HCT116 (cell line): ENCODE measurements at regions not wholly inside any gene's neighbourhood (a gene's known extent, or its start where the extent isn't known, plus 50 kb on each side); places are given as distances from the start of the nearest gene placed in this dataset.

ENCODE experiments used
- CEBPB ChIP-seq: IDR thresholded peaks from 2 replicates; pipeline ENCODE4 v1.6.1; 2012; ENCODE audit warnings: low read depth
- EZH2 ChIP-seq: fragments of 200-600 bp; sonication (generic); IDR thresholded peaks from 2 replicates; pipeline ENCODE4 v1.6.1; 2017; ENCODE audit warnings: antibody characterized with exemption, mixed run types
- POLR2A ChIP-seq: IDR thresholded peaks from 2 replicates; pipeline ENCODE4 v1.7.0; 2011; ENCODE audit warnings: borderline replicate concordance; ENCODE audit not compliant: insufficient read depth, insufficient read length; ENCODE audit errors: extremely low read depth
- POLR2AphosphoS5 ChIP-seq: IDR thresholded peaks from 2 replicates; pipeline ENCODE4 v1.6.1; 2011; ENCODE audit warnings: mild to moderate bottlenecking, low read depth, low read length, moderate library complexity
- RAD21 ChIP-seq: IDR thresholded peaks from 2 replicates; pipeline ENCODE4 v1.6.1; 2012; ENCODE audit warnings: low read depth, mild to moderate bottlenecking
- SIN3A ChIP-seq: IDR thresholded peaks from 2 replicates; pipeline ENCODE4 v1.6.1; 2012; ENCODE audit warnings: low read depth
- SP1 ChIP-seq: IDR thresholded peaks from 2 replicates; pipeline ENCODE4 v1.6.1; 2012; ENCODE audit warnings: low read depth
- YY1 ChIP-seq: IDR thresholded peaks from 2 replicates; pipeline ENCODE4 v1.6.1; 2011; ENCODE audit warnings: low read length, low read depth, moderate library complexity, mild to moderate bottlenecking; ENCODE audit not compliant: insufficient replicate concordance; ENCODE audit errors: extremely low read depth
- ZNF274 ChIP-seq: fragments of 200-500 bp; sonication (Bioruptor generic); IDR thresholded peaks from 2 replicates; pipeline ENCODE4 v1.6.1; 2014; ENCODE audit warnings: mild to moderate bottlenecking, low read depth, low read length, inconsistent platforms
- TF ChIP-seq, protein P1 (sequence below), 3 experiments: fragments of 200-600 bp in 1 of 3; sonication (generic) in 1 of 3; IDR thresholded peaks in 2 of 3; conservative IDR thresholded peaks in 1 of 3; 2 replicates each; pipeline ENCODE4 v1.5.1; 2012 to 2017; ENCODE audit warnings: low read depth in 2 of 3, low read length in 2 of 3, antibody characterized with exemption in 1 of 3, borderline replicate concordance in 1 of 3, control low read depth in 1 of 3, mild to moderate bottlenecking in 1 of 3, mixed read lengths in 1 of 3, mixed run types in 1 of 3, moderate library complexity in 1 of 3; ENCODE audit not compliant: insufficient read depth in 1 of 3
- TF ChIP-seq, protein P2 (sequence below): IDR thresholded peaks from 2 replicates; pipeline ENCODE4 v1.6.1; 2011; ENCODE audit warnings: mild to moderate bottlenecking, low read length, moderate library complexity; ENCODE audit not compliant: insufficient replicate concordance; ENCODE audit errors: extremely low read depth
- TF ChIP-seq, protein P3 (sequence below): IDR thresholded peaks from 2 replicates; pipeline ENCODE4 v1.6.1; 2012

DNA sequence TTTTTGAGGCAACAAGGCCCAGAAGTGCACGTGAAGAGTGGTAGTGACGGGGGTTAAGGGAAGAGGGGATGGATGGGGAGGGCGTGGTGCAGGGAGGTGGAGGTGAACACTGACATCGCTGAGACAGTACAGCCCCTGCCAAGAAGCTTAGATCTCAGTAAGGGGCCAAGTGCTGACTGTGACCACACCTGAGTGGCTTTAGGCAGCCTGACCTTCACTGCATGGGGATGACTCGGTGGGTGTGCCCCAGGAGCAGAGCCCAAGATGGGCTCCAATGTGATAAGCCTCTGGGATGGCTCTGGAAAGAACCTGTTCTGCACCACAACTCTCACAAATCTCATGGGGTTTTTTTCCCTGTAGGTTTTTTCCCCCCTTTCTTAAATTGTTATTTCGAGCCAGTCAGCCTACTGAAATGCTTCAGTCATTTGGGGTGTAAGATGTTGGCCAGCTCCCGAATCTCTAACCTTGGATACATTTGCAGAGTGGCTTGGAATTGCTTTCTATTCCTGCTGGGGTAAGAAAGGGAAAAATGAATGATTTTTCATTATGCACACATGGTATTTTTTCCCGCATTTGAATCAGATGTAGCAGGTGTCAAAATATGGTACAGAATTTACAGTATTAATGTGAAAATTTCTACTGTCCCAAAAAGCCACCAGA lies 165.0 kb downstream of the TM9SF2 start:
- TF ChIP-seq POLR2A: no peak
- TF ChIP-seq, protein P1, sequence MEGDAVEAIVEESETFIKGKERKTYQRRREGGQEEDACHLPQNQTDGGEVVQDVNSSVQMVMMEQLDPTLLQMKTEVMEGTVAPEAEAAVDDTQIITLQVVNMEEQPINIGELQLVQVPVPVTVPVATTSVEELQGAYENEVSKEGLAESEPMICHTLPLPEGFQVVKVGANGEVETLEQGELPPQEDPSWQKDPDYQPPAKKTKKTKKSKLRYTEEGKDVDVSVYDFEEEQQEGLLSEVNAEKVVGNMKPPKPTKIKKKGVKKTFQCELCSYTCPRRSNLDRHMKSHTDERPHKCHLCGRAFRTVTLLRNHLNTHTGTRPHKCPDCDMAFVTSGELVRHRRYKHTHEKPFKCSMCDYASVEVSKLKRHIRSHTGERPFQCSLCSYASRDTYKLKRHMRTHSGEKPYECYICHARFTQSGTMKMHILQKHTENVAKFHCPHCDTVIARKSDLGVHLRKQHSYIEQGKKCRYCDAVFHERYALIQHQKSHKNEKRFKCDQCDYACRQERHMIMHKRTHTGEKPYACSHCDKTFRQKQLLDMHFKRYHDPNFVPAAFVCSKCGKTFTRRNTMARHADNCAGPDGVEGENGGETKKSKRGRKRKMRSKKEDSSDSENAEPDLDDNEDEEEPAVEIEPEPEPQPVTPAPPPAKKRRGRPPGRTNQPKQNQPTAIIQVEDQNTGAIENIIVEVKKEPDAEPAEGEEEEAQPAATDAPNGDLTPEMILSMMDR (IDR thresholded peaks at IDR 0.05 in 2 of 3, conservative IDR thresholded peaks at IDR 0.05 in 1 of 3; ENCODE audit: borderline replicate concordance in 1 of 3, insufficient read depth in 1 of 3, low read depth in 2 of 3, low read length in 2 of 3): no peak
- TF ChIP-seq, protein P2, sequence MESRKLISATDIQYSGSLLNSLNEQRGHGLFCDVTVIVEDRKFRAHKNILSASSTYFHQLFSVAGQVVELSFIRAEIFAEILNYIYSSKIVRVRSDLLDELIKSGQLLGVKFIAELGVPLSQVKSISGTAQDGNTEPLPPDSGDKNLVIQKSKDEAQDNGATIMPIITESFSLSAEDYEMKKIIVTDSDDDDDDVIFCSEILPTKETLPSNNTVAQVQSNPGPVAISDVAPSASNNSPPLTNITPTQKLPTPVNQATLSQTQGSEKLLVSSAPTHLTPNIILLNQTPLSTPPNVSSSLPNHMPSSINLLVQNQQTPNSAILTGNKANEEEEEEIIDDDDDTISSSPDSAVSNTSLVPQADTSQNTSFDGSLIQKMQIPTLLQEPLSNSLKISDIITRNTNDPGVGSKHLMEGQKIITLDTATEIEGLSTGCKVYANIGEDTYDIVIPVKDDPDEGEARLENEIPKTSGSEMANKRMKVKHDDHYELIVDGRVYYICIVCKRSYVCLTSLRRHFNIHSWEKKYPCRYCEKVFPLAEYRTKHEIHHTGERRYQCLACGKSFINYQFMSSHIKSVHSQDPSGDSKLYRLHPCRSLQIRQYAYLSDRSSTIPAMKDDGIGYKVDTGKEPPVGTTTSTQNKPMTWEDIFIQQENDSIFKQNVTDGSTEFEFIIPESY: no peak
- TF ChIP-seq YY1: no peak
- TF ChIP-seq SP1: no peak
- no peak for TF ChIP-seq EZH2
- no peak for TF ChIP-seq POLR2AphosphoS5
- TF ChIP-seq, protein P3, sequence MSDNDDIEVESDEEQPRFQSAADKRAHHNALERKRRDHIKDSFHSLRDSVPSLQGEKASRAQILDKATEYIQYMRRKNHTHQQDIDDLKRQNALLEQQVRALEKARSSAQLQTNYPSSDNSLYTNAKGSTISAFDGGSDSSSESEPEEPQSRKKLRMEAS: no peak
- no peak for TF ChIP-seq CEBPB
- no peak for TF ChIP-seq RAD21
- no peak for TF ChIP-seq SIN3A
- no peak for TF ChIP-seq ZNF274
